GM18873 (cell line): ENCODE measurements at regions not wholly inside any gene's neighbourhood (a gene's known extent, or its start where the extent isn't known, plus 50 kb on each side); places are given as distances from the start of the nearest gene placed in this dataset.
"Not testable (repeated sequence)": the region's sequence is repeated elsewhere in the genome, so short reads cannot be mapped to it uniquely, and the experiment has no call there.

Experiments
- ATAC-seq: cut with Tn5 transposase; IDR thresholded peaks from one replicate; pipeline ENCODE4 v1.9.1; 2021; ENCODE audit warnings: mild to moderate bottlenecking, moderate library complexity, moderate number of reproducible peaks; ENCODE audit not compliant: unreplicated experiment, low FRiP score

GRCh38 chr14:84341867-84342266 lies 1188.1 kb upstream of the FLRT2 start:
- ATAC-seq: not testable (repeated sequence)

GRCh38 chr14:84343656-84344055 lies 1186.3 kb upstream of the FLRT2 start:
- ATAC-seq: no peak

- no peak for ATAC-seq
Observed at GRCh38 chr14:84351646-84352045, 1178.3 kb upstream of the FLRT2 start.

GRCh38 chr14:84361476-84361875 lies 1168.5 kb upstream of the FLRT2 start:
- no peak for ATAC-seq

GRCh38 chr14:84375235-84375634 lies 1154.7 kb upstream of the FLRT2 start:
- no peak for ATAC-seq

GRCh38 chr14:84390010-84390409 lies 1139.9 kb upstream of the FLRT2 start:
- no peak for ATAC-seq

GRCh38 chr14:84397631-84398030 lies 1132.3 kb upstream of the FLRT2 start:
- ATAC-seq: no peak

- no peak for ATAC-seq
Observed at GRCh38 chr14:84399296-84399910, 1130.5 kb upstream of the FLRT2 start.

- no peak for ATAC-seq
Observed at GRCh38 chr14:84401631-84402030, 1128.3 kb upstream of the FLRT2 start.

GRCh38 chr14:84403585-84403984 lies 1126.4 kb upstream of the FLRT2 start:
- ATAC-seq: no peak

GRCh38 chr14:84404246-84404645 lies 1125.7 kb upstream of the FLRT2 start:
- no peak for ATAC-seq

GRCh38 chr14:84409435-84409834 lies 1120.5 kb upstream of the FLRT2 start:
- no peak for ATAC-seq

- ATAC-seq: no peak
Observed at GRCh38 chr14:84410344-84410743, 1119.6 kb upstream of the FLRT2 start.

GRCh38 chr14:84420221-84420620 lies 1109.7 kb upstream of the FLRT2 start:
- ATAC-seq: no peak

- ATAC-seq: no peak
Observed at GRCh38 chr14:84421621-84422020, 1108.3 kb upstream of the FLRT2 start.

- ATAC-seq: no peak
Observed at GRCh38 chr14:84425968-84426367, 1104.0 kb upstream of the FLRT2 start.

GRCh38 chr14:84432676-84433075 lies 1097.3 kb upstream of the FLRT2 start:
- ATAC-seq: no peak

GRCh38 chr14:84433961-84434360 lies 1096.0 kb upstream of the FLRT2 start:
- ATAC-seq: no peak

- ATAC-seq: no peak
Observed at GRCh38 chr14:84435820-84436324, 1094.1 kb upstream of the FLRT2 start.

- no peak for ATAC-seq
Observed at GRCh38 chr14:84436528-84436927, 1093.4 kb upstream of the FLRT2 start.

GRCh38 chr14:84442521-84442920 lies 1087.4 kb upstream of the FLRT2 start:
- ATAC-seq: no peak

GRCh38 chr14:84445486-84445885 lies 1084.5 kb upstream of the FLRT2 start:
- ATAC-seq: no peak

- no peak for ATAC-seq
Observed at GRCh38 chr14:84446250-84446649, 1083.7 kb upstream of the FLRT2 start.
